22Rv1 (cell line): ENCODE measurements at regions not wholly inside any gene's neighbourhood (a gene's known extent, or its start where the extent isn't known, plus 50 kb on each side); places are given as distances from the start of the nearest gene placed in this dataset.

ENCODE experiments used
- H3K27ac ChIP-seq: fragments of 450-650 bp; 2 replicates; pipeline ENCODE4 v1.5.1; 2017
- CTCF ChIP-seq: fragments of 450-650 bp; IDR thresholded peaks from 2 replicates; pipeline ENCODE4 v1.5.1; 2017; ENCODE audit warnings: mild to moderate bottlenecking
- ZFX ChIP-seq: fragments of 450-650 bp; IDR thresholded peaks from 2 replicates; pipeline ENCODE4 v1.6.1; 2017; ENCODE audit warnings: antibody characterized with exemption, borderline replicate concordance

- no peak overlapping the region for H3K27ac ChIP-seq
- TF ChIP-seq ZFX (no peak), CTCF (no peak)
Observed at GRCh38 chr3:135781026-135781815, 184.3 kb upstream of the PPP2R3A start.

DNA sequence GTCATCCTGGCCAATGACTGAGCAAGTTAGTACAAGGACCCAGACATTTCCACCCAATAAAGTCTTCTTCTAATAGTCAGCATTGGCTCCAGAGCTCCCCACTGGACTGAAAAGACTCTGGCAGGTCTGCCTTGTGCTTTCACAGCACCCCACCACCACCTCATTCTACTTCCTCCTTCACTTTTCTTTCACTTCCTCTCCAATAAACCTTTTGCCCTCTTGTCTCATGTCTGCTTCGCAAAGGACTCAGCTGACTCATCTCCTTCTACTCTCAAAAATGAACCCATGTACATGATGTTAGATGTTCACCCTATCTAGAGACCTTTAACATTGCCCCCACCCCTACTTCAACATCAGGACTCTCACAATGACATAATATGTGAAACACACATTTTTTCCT, 181.0 kb upstream of the PPP2R3A start:
- TF ChIP-seq ZFX (no peak), CTCF (no peak)

DNA sequence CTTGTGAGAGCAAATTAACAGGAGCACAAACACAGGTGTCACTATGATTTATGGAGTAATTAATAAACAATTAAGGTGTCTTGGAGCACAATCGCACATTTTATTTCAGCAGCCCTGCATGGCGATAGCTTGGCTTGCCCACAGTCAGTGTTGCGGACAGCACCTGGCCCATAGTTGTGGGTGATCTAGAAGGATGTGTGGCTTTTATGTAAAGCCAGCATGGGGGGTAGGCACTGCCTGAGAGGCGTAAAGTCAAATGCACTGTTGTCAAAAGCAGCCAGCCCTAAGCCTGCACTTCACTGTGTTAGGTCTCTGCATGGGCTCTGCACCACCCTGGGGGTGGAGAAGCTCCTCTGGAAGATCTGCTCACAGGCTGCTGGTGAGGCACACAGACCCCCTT, 177.4 kb upstream of the PPP2R3A start:
- H3K27ac ChIP-seq = no peak overlapping the region
- TF ChIP-seq CTCF = no peak
- no peak for TF ChIP-seq ZFX

More for the DNA sequence above, 181.0 kb upstream of the PPP2R3A start:
- H3K27ac ChIP-seq = no peak overlapping the region

DNA sequence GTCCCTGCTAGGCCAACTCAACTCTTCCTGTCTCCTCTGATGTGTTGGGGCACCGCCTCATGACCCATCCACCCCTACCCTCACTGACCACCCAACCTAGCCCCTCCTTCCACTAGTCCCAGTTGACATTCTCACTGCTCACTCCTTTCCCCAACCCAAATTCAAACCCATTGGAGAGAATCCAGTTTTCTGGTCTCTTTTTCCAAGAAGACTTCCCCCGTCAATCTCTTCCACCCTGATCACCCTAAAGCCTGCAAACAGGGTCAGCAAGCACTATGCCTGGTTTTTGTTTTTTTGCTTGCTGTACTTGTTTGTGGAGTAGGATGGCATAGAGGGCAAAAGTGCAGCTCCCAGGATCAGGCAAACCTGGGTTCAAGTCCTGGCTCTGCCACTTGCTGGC, 176.6 kb upstream of the PPP2R3A start:
- no peak for TF ChIP-seq CTCF
- no peak for TF ChIP-seq ZFX
- H3K27ac ChIP-seq = no peak overlapping the region

DNA sequence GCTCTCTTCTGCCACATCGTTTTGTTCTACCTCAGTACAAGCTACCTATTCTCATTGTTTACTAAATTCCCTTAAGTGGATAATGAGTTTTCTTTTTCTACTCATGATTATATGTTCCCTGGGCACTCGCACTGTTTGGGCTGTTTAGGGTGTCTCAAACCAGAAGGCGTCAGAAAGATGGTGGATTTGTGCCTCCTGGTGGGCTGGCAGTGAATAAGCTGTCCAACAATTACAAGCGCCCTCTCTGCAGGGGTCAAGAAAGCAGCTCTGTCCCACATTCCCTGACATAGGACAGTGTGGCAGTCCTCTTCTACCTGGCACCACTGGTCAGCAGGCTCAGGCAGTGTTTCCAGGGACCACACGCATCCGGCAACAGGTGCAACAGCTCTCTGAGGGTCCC, 173.4 kb upstream of the PPP2R3A start:
- TF ChIP-seq CTCF (no peak), ZFX (no peak)
- H3K27ac ChIP-seq = no peak overlapping the region

- H3K27ac ChIP-seq = no peak overlapping the region
- TF ChIP-seq CTCF (no peak), ZFX (no peak)
Observed at GRCh38 chr3:135792858-135793475, 172.6 kb upstream of the PPP2R3A start.

GRCh38 chr3:135800071-135800549, 165.4 kb upstream of the PPP2R3A start:
- TF ChIP-seq ZFX (no peak), CTCF (no peak)
- no peak overlapping the region for H3K27ac ChIP-seq
